HepG2 (cell line): ENCODE measurements at regions not wholly inside any gene's neighbourhood (a gene's known extent, or its start where the extent isn't known, plus 50 kb on each side); places are given as distances from the start of the nearest gene placed in this dataset.

Experiments
- ADNP ChIP-seq: sonication (generic); formaldehyde crosslinking; IDR thresholded peaks from 2 replicates; pipeline ENCODE4 v1.4.0; 2020; ENCODE audit warnings: missing genetic modification reagents
- MEIS2 ChIP-seq: sonication (generic); formaldehyde crosslinking; IDR thresholded peaks from 2 replicates; pipeline ENCODE4 v1.9.0; 2021; ENCODE audit warnings: mild to moderate bottlenecking, missing genetic modification reagents
- ZNF564 ChIP-seq: sonication (generic); formaldehyde crosslinking; IDR thresholded peaks from 2 replicates; pipeline ENCODE4 v1.8.1; 2023; ENCODE audit warnings: mild to moderate bottlenecking, missing genetic modification reagents

GRCh38 chr1:194060481-194060880, 874.1 kb upstream of the B3GALT2 start:
- TF ChIP-seq ADNP (CRISPR knock-in tag) (no peak), MEIS2 (CRISPR knock-in tag) (no peak), ZNF564 (CRISPR knock-in tag) (no peak)
